AG04450 (cell line): ENCODE measurements at regions not wholly inside any gene's neighbourhood (a gene's known extent, or its start where the extent isn't known, plus 50 kb on each side); places are given as distances from the start of the nearest gene placed in this dataset.

Experiments used
- CTCF ChIA-PET: fragments of 300-600, 350-600 bp; formaldehyde crosslinking; extraction: SDS; loops from one replicate; lab custom pipeline; 2022; ENCODE audit warnings: antibody characterized with exemption, inconsistent platforms; lab: Charles Lee
- POLR2A ChIA-PET: fragments of 350-600 bp; formaldehyde crosslinking; extraction: SDS; loops from one replicate; lab custom pipeline; 2021; ENCODE audit warnings: antibody characterized with exemption, inconsistent platforms; lab: Yijun Ruan, JAX
- DNase-seq: peaks from one replicate; pipeline ENCODE4 v3.0.0-alpha.2; 2011; ENCODE audit warnings: low read depth, low spot score
- H3K27ac ChIP-seq: one replicate; pipeline ENCODE4 v1.5.1; 2012; ENCODE audit warnings: low read depth, low read length, control low read depth
- H3K27me3 ChIP-seq: one replicate; pipeline ENCODE4 v1.6.0; 2012; ENCODE audit warnings: low read length; ENCODE audit not compliant: control insufficient read depth, insufficient read depth
- H3K4me3 ChIP-seq: 2 replicates; pipeline ENCODE4 v1.5.1; 2011; ENCODE audit warnings: mild to moderate bottlenecking, low read depth, low read length, control low read depth
- H3K9me3 ChIP-seq: 2 replicates; pipeline ENCODE4 v1.5.1; 2012; ENCODE audit warnings: low read length; ENCODE audit not compliant: control insufficient read depth, insufficient read depth
- CTCF ChIP-seq: IDR thresholded peaks from 2 replicates; pipeline ENCODE4 v1.5.1; 2011; ENCODE audit warnings: low read depth, low read length, control low read depth, inconsistent platforms

DNA sequence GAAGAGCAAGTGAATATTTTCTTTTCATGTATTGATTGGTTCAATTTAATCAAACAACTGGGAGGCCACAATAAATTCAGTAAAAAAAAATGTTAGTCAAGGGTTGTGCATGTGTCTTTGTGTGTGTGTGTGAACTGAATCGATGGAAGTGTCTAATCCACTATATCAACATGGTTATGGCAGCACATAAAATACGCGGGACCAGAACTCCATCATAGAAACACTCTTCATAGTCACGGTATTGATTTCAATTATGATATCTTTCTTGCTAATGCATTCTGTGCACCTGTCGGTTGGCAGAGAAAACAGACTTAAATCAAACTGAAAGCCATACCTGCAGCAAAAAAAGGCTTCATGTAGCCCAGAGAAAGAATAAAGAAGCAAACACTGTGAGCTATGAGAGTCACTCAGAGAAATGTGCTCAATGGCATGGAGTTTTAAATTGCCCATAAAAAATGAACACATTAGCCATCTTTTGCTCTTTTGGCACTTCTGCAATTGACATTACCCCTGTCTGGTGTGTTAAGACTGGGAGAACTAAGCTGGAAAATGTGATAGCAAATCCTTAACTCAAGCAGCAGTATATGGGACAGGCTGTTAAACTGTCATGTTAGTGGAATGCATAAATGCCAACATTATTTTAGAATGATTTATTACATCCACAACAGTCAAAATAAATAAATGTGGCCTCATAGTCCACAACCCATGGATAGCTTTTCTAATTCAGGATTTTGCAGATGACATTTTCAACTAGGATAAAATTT is 642.4 kb upstream of the C9orf72 start:
- no peaks in the 10 kb centered on the region for H3K9me3 ChIP-seq
- TF ChIP-seq CTCF = no peak
- CTCF ChIA-PET = no interaction called here
- DNase-seq = no peak
- no peak overlapping the region for H3K4me3 ChIP-seq
- POLR2A ChIA-PET = no interaction called here
- H3K27me3 ChIP-seq = no peaks in the 10 kb centered on the region
- no peak overlapping the region for H3K27ac ChIP-seq

DNA sequence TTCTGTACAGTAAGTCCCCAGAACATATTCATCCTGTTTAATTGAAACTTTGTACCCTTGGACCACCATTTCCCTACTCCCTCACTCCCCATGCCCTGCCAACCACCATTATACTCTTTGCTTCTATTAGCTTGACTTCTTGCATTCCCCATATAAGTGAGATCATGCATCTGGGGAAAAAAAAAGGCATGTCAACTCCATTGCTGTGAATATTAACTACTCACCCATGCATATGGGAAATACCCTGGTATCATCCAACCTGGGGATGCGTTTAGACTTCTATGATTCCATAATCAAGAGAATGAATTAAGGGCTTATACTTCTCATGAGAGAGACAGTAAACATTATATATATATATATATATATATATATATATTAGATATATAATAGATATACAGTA is 659.4 kb upstream of the C9orf72 start:
- 0 out of 2 replicates have a peak, but pooled peaks cover 3% of the 10 kb centered on the region for H3K9me3 ChIP-seq
- TF ChIP-seq CTCF = no peak
- DNase-seq = no peak
- ChIA-PET CTCF (no interaction called here), POLR2A (no interaction called here)
- no peak overlapping the region for H3K27ac ChIP-seq
- H3K4me3 ChIP-seq = no peak overlapping the region
- H3K27me3 ChIP-seq = no peaks in the 10 kb centered on the region

GRCh38 chr9:28234133-28234893 is 661.0 kb upstream of the C9orf72 start:
- H3K27me3 ChIP-seq = no peaks in the 10 kb centered on the region
- CTCF ChIA-PET = no interaction called here
- H3K27ac ChIP-seq = no peak overlapping the region
- no peak for DNase-seq
- TF ChIP-seq CTCF = no peak
- H3K4me3 ChIP-seq = no peak overlapping the region
- H3K9me3 ChIP-seq = 0 out of 2 replicates have a peak, but pooled peaks cover 3% of the 10 kb centered on the region
- POLR2A ChIA-PET = no interaction called here

- Histone ChIP-seq H3K9me3 (0 out of 2 replicates have a peak, but pooled peaks cover 3% of the 10 kb centered on the region), H3K27me3 (no peaks in the 10 kb centered on the region), H3K27ac (no peak overlapping the region), H3K4me3 (no peak overlapping the region)
- no peak for DNase-seq
- ChIA-PET POLR2A (no interaction called here), CTCF (no interaction called here)
- no peak for TF ChIP-seq CTCF
These were observed 661.6 kb upstream of the C9orf72 start for GRCh38 chr9:28234894-28235277.

DNA sequence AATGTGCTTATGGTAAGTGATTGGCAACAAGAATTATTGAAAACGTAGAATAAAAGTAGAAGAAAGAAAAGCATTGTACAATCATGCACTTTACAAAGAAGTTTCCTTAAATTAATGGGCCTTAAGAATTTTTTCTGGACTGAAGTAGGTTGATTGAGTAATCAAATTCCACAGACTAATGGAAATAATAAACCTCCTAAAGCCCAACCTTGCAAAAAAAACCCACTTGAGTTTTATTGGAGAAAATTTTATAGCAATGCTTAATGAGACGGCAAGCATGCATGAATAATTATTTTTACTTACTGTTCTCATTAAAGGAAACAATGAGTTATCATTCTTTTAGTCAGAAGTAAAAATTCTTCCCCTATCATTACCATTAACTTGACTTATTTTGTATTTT is 676.1 kb upstream of the C9orf72 start:
- CTCF ChIA-PET = no interaction called here
- no peak overlapping the region for H3K4me3 ChIP-seq
- no peak for TF ChIP-seq CTCF
- no peak for DNase-seq
- H3K27ac ChIP-seq = no peak overlapping the region
- POLR2A ChIA-PET = no interaction called here
- H3K27me3 ChIP-seq = no peaks in the 10 kb centered on the region
- no peaks in the 10 kb centered on the region for H3K9me3 ChIP-seq
